DND-41 (cell line): ENCODE measurements at regions not wholly inside any gene's neighbourhood (a gene's known extent, or its start where the extent isn't known, plus 50 kb on each side); places are given as distances from the start of the nearest gene placed in this dataset.

Experiments used
- ATAC-seq: fragments of 200-7000 bp; cut with Tn5 transposase; 3 replicates; pipeline ENCODE4 v1.9.1; 2021; ENCODE audit warnings: low read depth; ENCODE audit not compliant: insufficient read depth
- DNase-seq: peaks from one replicate; pipeline ENCODE4 v3.0.0-alpha.2; 2020
- H2AFZ ChIP-seq: 2 replicates; pipeline ENCODE4 v1.6.0; 2012; ENCODE audit warnings: low read depth, low read length
- H3K27ac ChIP-seq: 2 replicates; pipeline ENCODE4 v1.5.1; 2012; ENCODE audit warnings: low read length, inconsistent platforms
- H3K27me3 ChIP-seq: fragments of 200-600 bp; sonication (generic); 2 replicates; pipeline ENCODE4 v1.6.0; 2012; ENCODE audit warnings: low read length, mild to moderate bottlenecking, inconsistent platforms; ENCODE audit not compliant: insufficient read depth, poor library complexity
- H3K36me3 ChIP-seq: 2 replicates; pipeline ENCODE4 v1.5.1; 2012; ENCODE audit warnings: low read length, inconsistent platforms; ENCODE audit not compliant: insufficient read depth
- H3K4me1 ChIP-seq: 2 replicates; pipeline ENCODE4 v1.5.1; 2012; ENCODE audit warnings: mild to moderate bottlenecking, low read length; ENCODE audit not compliant: insufficient read depth
- H3K4me2 ChIP-seq: 2 replicates; pipeline ENCODE4 v1.6.0; 2012; ENCODE audit warnings: mild to moderate bottlenecking, moderate library complexity, low read length, inconsistent platforms; ENCODE audit not compliant: insufficient read depth
- H3K4me3 ChIP-seq, 2 experiments: fragments of 200-600 bp in 1 of 2; shearing (Covaris generic) in 1 of 2; 2 replicates each; pipeline ENCODE4 v1.5.1; 2012 to 2016; ENCODE audit warnings: inconsistent platforms in 2 of 2, low read length in 2 of 2, mild to moderate bottlenecking in 2 of 2, low read depth in 1 of 2, moderate library complexity in 1 of 2
- H3K79me2 ChIP-seq: 2 replicates; pipeline ENCODE4 v1.6.0; 2012; ENCODE audit warnings: low read length, inconsistent platforms; ENCODE audit not compliant: insufficient read depth
- H3K9ac ChIP-seq: 2 replicates; pipeline ENCODE4 v1.6.0; 2012; ENCODE audit warnings: low read depth, mild to moderate bottlenecking, inconsistent platforms, low read length, moderate library complexity
- H3K9me3 ChIP-seq: 2 replicates; pipeline ENCODE4 v1.5.1; 2012; ENCODE audit warnings: low read length, moderate library complexity, mild to moderate bottlenecking, inconsistent platforms; ENCODE audit not compliant: insufficient read depth, severe bottlenecking
- H4K20me1 ChIP-seq: 2 replicates; pipeline ENCODE4 v1.6.0; 2012; ENCODE audit warnings: low read length; ENCODE audit not compliant: insufficient read depth
- EZH2 ChIP-seq: IDR thresholded peaks from 3 replicates; pipeline ENCODE4 v1.6.1; 2012; ENCODE audit warnings: borderline replicate concordance, low read depth, mild to moderate bottlenecking, moderate library complexity, low read length, inconsistent platforms; ENCODE audit not compliant: severe bottlenecking
- TF ChIP-seq, protein P1 (sequence below): IDR thresholded peaks from 2 replicates; pipeline ENCODE4 v1.5.1; 2012; ENCODE audit warnings: borderline replicate concordance, low read length, moderate library complexity, mild to moderate bottlenecking; ENCODE audit not compliant: poor library complexity, severe bottlenecking; ENCODE audit errors: extremely low read depth

DNA sequence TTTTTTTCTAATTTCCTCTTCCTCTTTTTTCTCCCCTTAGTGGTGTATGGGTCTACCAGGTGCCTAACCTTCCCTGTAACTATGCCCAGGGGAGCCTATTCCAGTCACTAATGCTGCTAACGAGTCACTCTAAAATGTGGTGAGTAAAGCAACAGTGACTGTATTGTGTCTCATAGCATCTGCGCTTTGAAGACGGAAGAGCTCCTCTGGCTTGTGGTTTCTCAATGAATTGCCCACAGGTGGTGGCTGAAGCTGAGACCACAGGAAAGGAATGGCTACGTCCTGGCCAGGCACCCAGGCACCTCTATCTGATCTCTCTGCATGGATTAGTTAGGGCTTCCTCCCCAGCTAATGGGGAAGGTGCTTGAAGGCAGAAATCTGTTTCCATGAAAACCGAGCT is 763.5 kb upstream of the FRG1 start:
- H3K36me3 ChIP-seq = no peaks in the 10 kb centered on the region
- no peaks in the 10 kb centered on the region for H3K4me1 ChIP-seq
- no peak overlapping the region for H3K27ac ChIP-seq
- H3K4me3 ChIP-seq = no peak overlapping the region
- TF ChIP-seq EZH2 = no peak
- TF ChIP-seq, protein P1, sequence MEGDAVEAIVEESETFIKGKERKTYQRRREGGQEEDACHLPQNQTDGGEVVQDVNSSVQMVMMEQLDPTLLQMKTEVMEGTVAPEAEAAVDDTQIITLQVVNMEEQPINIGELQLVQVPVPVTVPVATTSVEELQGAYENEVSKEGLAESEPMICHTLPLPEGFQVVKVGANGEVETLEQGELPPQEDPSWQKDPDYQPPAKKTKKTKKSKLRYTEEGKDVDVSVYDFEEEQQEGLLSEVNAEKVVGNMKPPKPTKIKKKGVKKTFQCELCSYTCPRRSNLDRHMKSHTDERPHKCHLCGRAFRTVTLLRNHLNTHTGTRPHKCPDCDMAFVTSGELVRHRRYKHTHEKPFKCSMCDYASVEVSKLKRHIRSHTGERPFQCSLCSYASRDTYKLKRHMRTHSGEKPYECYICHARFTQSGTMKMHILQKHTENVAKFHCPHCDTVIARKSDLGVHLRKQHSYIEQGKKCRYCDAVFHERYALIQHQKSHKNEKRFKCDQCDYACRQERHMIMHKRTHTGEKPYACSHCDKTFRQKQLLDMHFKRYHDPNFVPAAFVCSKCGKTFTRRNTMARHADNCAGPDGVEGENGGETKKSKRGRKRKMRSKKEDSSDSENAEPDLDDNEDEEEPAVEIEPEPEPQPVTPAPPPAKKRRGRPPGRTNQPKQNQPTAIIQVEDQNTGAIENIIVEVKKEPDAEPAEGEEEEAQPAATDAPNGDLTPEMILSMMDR = no peak
- DNase-seq = peak; percentile 21
- no peak overlapping the region for H3K4me2 ChIP-seq
- H4K20me1 ChIP-seq = no peaks in the 10 kb centered on the region
- no peak overlapping the region for H2AFZ ChIP-seq
- no peaks in the 10 kb centered on the region for H3K27me3 ChIP-seq
- H3K79me2 ChIP-seq = no peaks in the 10 kb centered on the region
- no peak overlapping the region for H3K9ac ChIP-seq
- ATAC-seq = peak; percentile 82
- H3K9me3 ChIP-seq = no peaks in the 10 kb centered on the region

DNA sequence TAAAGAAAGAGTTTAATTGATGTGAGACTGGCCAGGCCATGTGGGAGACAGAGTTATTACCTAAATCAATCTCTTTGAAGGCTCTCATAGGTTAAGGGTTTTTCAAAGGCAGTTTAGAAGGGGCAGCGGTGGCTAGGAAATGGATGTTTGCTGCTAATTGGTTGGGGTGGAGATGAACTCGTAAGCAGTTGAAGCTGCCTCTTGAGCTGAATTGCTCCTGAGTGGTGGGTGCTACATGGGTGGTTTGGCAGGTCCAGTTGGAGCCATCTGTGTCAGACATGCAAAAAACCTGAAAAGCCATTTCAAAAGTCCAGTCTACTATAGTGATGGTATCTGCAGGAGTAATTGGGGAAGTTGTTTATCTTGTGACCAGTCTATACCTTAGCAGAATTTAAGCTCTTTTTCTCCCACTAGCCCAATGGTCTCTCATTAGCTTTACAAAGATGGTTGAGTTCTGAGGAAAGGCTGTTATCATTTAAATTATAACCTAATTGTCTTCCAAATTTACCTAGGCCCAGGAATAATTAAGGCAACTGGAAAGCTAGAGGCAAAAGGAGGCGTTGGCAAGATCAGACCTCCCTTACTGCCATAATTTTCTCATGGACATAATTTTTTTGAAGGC is 762.4 kb upstream of the FRG1 start:
- no peaks in the 10 kb centered on the region for H3K9me3 ChIP-seq
- no peak overlapping the region for H3K27ac ChIP-seq
- no peaks in the 10 kb centered on the region for H3K27me3 ChIP-seq
- no peak for TF ChIP-seq EZH2
- TF ChIP-seq, protein P1 = no peak
- no peak overlapping the region for H3K9ac ChIP-seq
- no peak overlapping the region for H3K4me3 ChIP-seq
- H3K79me2 ChIP-seq = no peaks in the 10 kb centered on the region
- H3K36me3 ChIP-seq = no peaks in the 10 kb centered on the region
- H2AFZ ChIP-seq = no peak overlapping the region
- no peak overlapping the region for H3K4me2 ChIP-seq
- no peak for ATAC-seq
- no peaks in the 10 kb centered on the region for H4K20me1 ChIP-seq
- no peak for DNase-seq
- H3K4me1 ChIP-seq = no peaks in the 10 kb centered on the region

DNA sequence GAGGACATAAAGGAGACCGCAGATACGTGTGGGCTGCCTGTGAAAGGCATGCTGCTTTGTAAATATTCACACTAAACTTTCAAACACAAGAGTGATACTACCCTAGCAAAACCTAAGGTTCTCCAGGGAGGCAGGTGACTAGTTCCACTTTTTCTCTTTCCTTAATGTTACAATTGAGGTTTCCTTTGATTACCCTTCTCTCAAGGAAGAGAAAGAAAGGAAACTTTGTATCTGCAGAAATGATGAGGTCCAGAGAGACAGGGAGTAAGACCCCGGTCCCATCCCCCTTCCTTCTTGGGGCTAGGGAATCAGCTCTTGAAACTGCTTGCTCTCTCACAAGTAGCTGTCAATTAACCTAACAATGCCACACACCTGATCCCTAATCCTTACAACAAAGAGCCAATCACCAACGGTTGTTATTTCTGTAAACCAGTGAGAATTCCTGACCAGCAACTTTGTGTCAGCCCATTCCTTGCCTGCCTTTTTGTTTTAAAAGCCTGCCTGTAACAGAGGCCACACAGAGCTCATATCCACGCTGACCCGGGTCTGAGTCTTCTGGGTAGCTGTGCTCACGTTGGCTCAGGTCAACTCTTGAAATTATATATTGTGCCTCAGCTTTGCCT is 754.8 kb upstream of the FRG1 start:
- H3K27ac ChIP-seq = no peak overlapping the region
- no peaks in the 10 kb centered on the region for H3K36me3 ChIP-seq
- no peak overlapping the region for H3K4me2 ChIP-seq
- no peak overlapping the region for H2AFZ ChIP-seq
- no peaks in the 10 kb centered on the region for H4K20me1 ChIP-seq
- TF ChIP-seq EZH2 = no peak
- TF ChIP-seq, protein P1 = no peak
- no peaks in the 10 kb centered on the region for H3K4me1 ChIP-seq
- no peak overlapping the region for H3K4me3 ChIP-seq
- no peak for ATAC-seq
- H3K79me2 ChIP-seq = no peaks in the 10 kb centered on the region
- no peak overlapping the region for H3K9ac ChIP-seq
- no peak for DNase-seq
- H3K9me3 ChIP-seq = peaks cover 6% of the 10 kb centered on the region
- H3K27me3 ChIP-seq = no peaks in the 10 kb centered on the region
